Liver (tissue), 7 donors: ENCODE measurements at regions not wholly inside any gene's neighbourhood (a gene's known extent, or its start where the extent isn't known, plus 50 kb on each side); places are given as distances from the start of the nearest gene placed in this dataset.

Experiments
- DNase-seq: peaks from one replicate; pipeline ENCODE4 v3.0.0-alpha.2; 2017; ENCODE audit warnings: low spot score
- H3K27ac ChIP-seq, 2 donors: one replicate each; pipeline ENCODE4 v1.7.0; 2013; ENCODE audit warnings: inconsistent platforms in 2 of 2, low read length in 2 of 2, control low read depth in 1 of 2, low read depth in 1 of 2, mild to moderate bottlenecking in 1 of 2
- H3K27me3 ChIP-seq, 4 donors: one replicate each; pipeline versions ENCODE4 v1.6.1 to v1.7.0; 2013; ENCODE audit warnings: low read length in 3 of 4, inconsistent platforms in 1 of 4, mild to moderate bottlenecking in 1 of 4, moderate library complexity in 1 of 4; ENCODE audit not compliant: control insufficient read depth in 4 of 4, insufficient read depth in 4 of 4
- H3K36me3 ChIP-seq, 4 donors: one replicate each; pipeline versions ENCODE4 v1.6.1 to v1.7.0; 2013; ENCODE audit warnings: low read length in 3 of 4, mild to moderate bottlenecking in 3 of 4, low read depth in 1 of 4, moderate library complexity in 1 of 4; ENCODE audit not compliant: control insufficient read depth in 4 of 4, insufficient read depth in 3 of 4
- H3K4me1 ChIP-seq, 4 donors: one replicate each; pipeline versions ENCODE4 v1.6.1 to v1.7.0; 2013; ENCODE audit warnings: low read length in 3 of 4, mild to moderate bottlenecking in 3 of 4, moderate library complexity in 1 of 4; ENCODE audit not compliant: control insufficient read depth in 4 of 4, insufficient read depth in 4 of 4
- H3K4me3 ChIP-seq, 3 donors: one replicate each; pipeline versions ENCODE4 v1.6.1 to v1.7.0; 2013; ENCODE audit warnings: low read length in 3 of 3, control low read depth in 1 of 3, low read depth in 1 of 3, mild to moderate bottlenecking in 1 of 3
- H3K9ac ChIP-seq, 2 donors: one replicate each; pipeline ENCODE4 v1.7.0; 2013; ENCODE audit warnings: low read length in 2 of 2, mild to moderate bottlenecking in 2 of 2, moderate library complexity in 2 of 2, control low read depth in 1 of 2, low read depth in 1 of 2
- H3K9me3 ChIP-seq, 4 donors: one replicate each; pipeline versions ENCODE4 v1.6.1 to v1.7.0; 2013; ENCODE audit warnings: low read length in 3 of 4; ENCODE audit not compliant: control insufficient read depth in 4 of 4
- EGR1 ChIP-seq, 2 donors: IDR thresholded peaks; 2 replicates each; pipeline ENCODE4 v1.6.1; 2016 to 2018; ENCODE audit warnings: antibody characterized with exemption in 2 of 2, low read depth in 2 of 2
- FOXA1 ChIP-seq: IDR thresholded peaks from 2 replicates; pipeline ENCODE4 v1.6.1; 2016; ENCODE audit warnings: antibody characterized with exemption
- FOXA2 ChIP-seq: IDR thresholded peaks from 2 replicates; pipeline ENCODE4 v1.6.1; 2016; ENCODE audit warnings: antibody characterized with exemption
- GABPA ChIP-seq, 2 donors: IDR thresholded peaks in 1 of 2; conservative IDR thresholded peaks in 1 of 2; 2 replicates each; pipeline ENCODE4 v1.6.1; 2016; ENCODE audit warnings: antibody characterized with exemption in 2 of 2, mild to moderate bottlenecking in 1 of 2, moderate library complexity in 1 of 2
- HNF4A ChIP-seq, 2 donors: conservative IDR thresholded peaks; 2 replicates each; pipeline ENCODE4 v1.6.1; 2016; ENCODE audit warnings: antibody characterized with exemption in 2 of 2, mild to moderate bottlenecking in 2 of 2
- HNF4G ChIP-seq: IDR thresholded peaks from 2 replicates; pipeline ENCODE4 v1.6.1; 2016; ENCODE audit warnings: antibody characterized with exemption
- JUND ChIP-seq, 2 donors: IDR thresholded peaks; 2 replicates each; pipeline ENCODE4 v1.6.1; 2016; ENCODE audit warnings: antibody characterized with exemption in 2 of 2
- MAX ChIP-seq: IDR thresholded peaks from 2 replicates; pipeline ENCODE4 v1.6.1; 2016; ENCODE audit warnings: antibody characterized with exemption
- NR2F2 ChIP-seq: IDR thresholded peaks from 2 replicates; pipeline ENCODE4 v1.6.1; 2016; ENCODE audit warnings: antibody characterized with exemption
- RAD21 ChIP-seq, 2 donors: IDR thresholded peaks; 2 replicates each; pipeline ENCODE4 v1.6.1; 2016; ENCODE audit warnings: antibody characterized with exemption in 2 of 2, mild to moderate bottlenecking in 2 of 2
- RXRA ChIP-seq, 2 donors: IDR thresholded peaks; 2 replicates each; pipeline ENCODE4 v1.6.1; 2017 to 2018; ENCODE audit warnings: antibody characterized with exemption in 2 of 2, mild to moderate bottlenecking in 1 of 2
- TAF1 ChIP-seq: conservative IDR thresholded peaks from 2 replicates; pipeline ENCODE4 v1.6.1; 2016; ENCODE audit warnings: antibody characterized with exemption, mild to moderate bottlenecking
- YY1 ChIP-seq: IDR thresholded peaks from 2 replicates; pipeline ENCODE4 v1.6.1; 2016; ENCODE audit warnings: antibody characterized with exemption, mild to moderate bottlenecking
- WGBS: extraction: QIAGEN DNeasy Blood & Tissue Kit; methylation state at CpG from one replicate; pipeline ENCODE4 v1.1.7; 2013; 5-methylcytosine and 5-hydroxymethylcytosine counted together
- TF ChIP-seq, protein P1 (sequence below): IDR thresholded peaks from 2 replicates; pipeline ENCODE4 v1.6.1; 2016; ENCODE audit warnings: antibody characterized with exemption
- TF ChIP-seq, protein P2 (sequence below): IDR thresholded peaks from 2 replicates; pipeline ENCODE4 v1.6.1; 2016; ENCODE audit warnings: antibody characterized with exemption, mild to moderate bottlenecking
- TF ChIP-seq, protein P3 (sequence below): IDR thresholded peaks from 2 replicates; pipeline ENCODE4 v1.6.1; 2016; ENCODE audit warnings: antibody characterized with exemption
- donor health status: healthy.
- donor health status: healthy.
- donor health status: healthy.
- donor health status: healthy.

GRCh38 chr3:78087134-78087533, 1047.2 kb downstream of the ROBO2 start:
- H3K27ac ChIP-seq = no peak overlapping the region
- H3K9me3 ChIP-seq = no peaks in the 10 kb centered on the region
- no peak for DNase-seq
- no peaks in the 10 kb centered on the region for H3K27me3 ChIP-seq
- TF ChIP-seq FOXA1 (no peak), NR2F2 (no peak), GABPA (IDR thresholded peaks at IDR 0.05 in 1 of 2, conservative IDR thresholded peaks at IDR 0.05 in 1 of 2) (no peak), EGR1 (IDR thresholded peaks at IDR 0.05; ENCODE audit: low read depth in 2 of 2) (no peak), HNF4G (no peak), RXRA (IDR thresholded peaks at IDR 0.05) (no peak), FOXA2 (no peak), JUND (IDR thresholded peaks at IDR 0.05) (no peak), HNF4A (conservative IDR thresholded peaks at IDR 0.05) (no peak)
- TF ChIP-seq, protein P1, sequence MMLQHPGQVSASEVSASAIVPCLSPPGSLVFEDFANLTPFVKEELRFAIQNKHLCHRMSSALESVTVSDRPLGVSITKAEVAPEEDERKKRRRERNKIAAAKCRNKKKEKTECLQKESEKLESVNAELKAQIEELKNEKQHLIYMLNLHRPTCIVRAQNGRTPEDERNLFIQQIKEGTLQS = no peak
- H3K36me3 ChIP-seq = no peaks in the 10 kb centered on the region
- 90% methylated on average over 1 of the region's 1 CpG for WGBS
- H3K4me1 ChIP-seq = no peaks in the 10 kb centered on the region
- H3K4me3 ChIP-seq = no peak overlapping the region
- H3K9ac ChIP-seq = no peak overlapping the region

DNA sequence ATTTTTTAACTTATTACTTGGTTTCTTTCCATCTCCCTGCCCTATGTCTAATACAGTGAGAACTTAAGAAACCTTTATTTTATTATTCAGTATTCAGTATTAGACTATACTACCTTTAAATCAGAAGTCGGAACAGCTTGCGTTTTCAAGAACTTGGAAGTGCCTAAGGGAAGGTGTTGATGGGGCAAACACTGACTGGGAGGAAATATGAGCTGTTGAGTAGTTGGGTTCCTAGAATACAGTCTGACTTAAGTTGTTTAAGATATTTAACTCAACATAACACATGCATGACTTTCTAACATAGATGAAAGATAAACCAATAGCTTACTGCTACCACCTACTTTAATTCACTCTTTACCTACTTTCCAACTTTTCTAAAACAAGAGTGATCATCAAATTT, 1048.1 kb downstream of the ROBO2 start:
- Histone ChIP-seq H3K9me3 (no peaks in the 10 kb centered on the region), H3K36me3 (no peaks in the 10 kb centered on the region), H3K9ac (no peak overlapping the region), H3K27ac (no peak overlapping the region), H3K4me1 (no peaks in the 10 kb centered on the region), H3K4me3 (no peak overlapping the region), H3K27me3 (no peaks in the 10 kb centered on the region)
- 92% methylated on average over 2 of the region's 2 CpGs for WGBS
- no peak for DNase-seq
- TF ChIP-seq MAX (no peak), RXRA (IDR thresholded peaks at IDR 0.05) (no peak), YY1 (no peak), HNF4G (no peak), FOXA2 (no peak), EGR1 (IDR thresholded peaks at IDR 0.05; ENCODE audit: low read depth in 2 of 2) (no peak), TAF1 (no peak), NR2F2 (no peak), RAD21 (IDR thresholded peaks at IDR 0.05) (no peak)
- TF ChIP-seq, protein P2, sequence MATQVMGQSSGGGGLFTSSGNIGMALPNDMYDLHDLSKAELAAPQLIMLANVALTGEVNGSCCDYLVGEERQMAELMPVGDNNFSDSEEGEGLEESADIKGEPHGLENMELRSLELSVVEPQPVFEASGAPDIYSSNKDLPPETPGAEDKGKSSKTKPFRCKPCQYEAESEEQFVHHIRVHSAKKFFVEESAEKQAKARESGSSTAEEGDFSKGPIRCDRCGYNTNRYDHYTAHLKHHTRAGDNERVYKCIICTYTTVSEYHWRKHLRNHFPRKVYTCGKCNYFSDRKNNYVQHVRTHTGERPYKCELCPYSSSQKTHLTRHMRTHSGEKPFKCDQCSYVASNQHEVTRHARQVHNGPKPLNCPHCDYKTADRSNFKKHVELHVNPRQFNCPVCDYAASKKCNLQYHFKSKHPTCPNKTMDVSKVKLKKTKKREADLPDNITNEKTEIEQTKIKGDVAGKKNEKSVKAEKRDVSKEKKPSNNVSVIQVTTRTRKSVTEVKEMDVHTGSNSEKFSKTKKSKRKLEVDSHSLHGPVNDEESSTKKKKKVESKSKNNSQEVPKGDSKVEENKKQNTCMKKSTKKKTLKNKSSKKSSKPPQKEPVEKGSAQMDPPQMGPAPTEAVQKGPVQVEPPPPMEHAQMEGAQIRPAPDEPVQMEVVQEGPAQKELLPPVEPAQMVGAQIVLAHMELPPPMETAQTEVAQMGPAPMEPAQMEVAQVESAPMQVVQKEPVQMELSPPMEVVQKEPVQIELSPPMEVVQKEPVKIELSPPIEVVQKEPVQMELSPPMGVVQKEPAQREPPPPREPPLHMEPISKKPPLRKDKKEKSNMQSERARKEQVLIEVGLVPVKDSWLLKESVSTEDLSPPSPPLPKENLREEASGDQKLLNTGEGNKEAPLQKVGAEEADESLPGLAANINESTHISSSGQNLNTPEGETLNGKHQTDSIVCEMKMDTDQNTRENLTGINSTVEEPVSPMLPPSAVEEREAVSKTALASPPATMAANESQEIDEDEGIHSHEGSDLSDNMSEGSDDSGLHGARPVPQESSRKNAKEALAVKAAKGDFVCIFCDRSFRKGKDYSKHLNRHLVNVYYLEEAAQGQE = no peak
- TF ChIP-seq, protein P1 = no peak
- TF ChIP-seq, protein P3, sequence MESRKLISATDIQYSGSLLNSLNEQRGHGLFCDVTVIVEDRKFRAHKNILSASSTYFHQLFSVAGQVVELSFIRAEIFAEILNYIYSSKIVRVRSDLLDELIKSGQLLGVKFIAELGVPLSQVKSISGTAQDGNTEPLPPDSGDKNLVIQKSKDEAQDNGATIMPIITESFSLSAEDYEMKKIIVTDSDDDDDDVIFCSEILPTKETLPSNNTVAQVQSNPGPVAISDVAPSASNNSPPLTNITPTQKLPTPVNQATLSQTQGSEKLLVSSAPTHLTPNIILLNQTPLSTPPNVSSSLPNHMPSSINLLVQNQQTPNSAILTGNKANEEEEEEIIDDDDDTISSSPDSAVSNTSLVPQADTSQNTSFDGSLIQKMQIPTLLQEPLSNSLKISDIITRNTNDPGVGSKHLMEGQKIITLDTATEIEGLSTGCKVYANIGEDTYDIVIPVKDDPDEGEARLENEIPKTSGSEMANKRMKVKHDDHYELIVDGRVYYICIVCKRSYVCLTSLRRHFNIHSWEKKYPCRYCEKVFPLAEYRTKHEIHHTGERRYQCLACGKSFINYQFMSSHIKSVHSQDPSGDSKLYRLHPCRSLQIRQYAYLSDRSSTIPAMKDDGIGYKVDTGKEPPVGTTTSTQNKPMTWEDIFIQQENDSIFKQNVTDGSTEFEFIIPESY = no peak
